ENCODE measurements at regions not wholly inside any gene's neighbourhood (a gene's known extent, or its start where the extent isn't known, plus 50 kb on each side); places are given as distances from the start of the nearest gene placed in this dataset.

- TF ChIP-seq, protein P1, sequence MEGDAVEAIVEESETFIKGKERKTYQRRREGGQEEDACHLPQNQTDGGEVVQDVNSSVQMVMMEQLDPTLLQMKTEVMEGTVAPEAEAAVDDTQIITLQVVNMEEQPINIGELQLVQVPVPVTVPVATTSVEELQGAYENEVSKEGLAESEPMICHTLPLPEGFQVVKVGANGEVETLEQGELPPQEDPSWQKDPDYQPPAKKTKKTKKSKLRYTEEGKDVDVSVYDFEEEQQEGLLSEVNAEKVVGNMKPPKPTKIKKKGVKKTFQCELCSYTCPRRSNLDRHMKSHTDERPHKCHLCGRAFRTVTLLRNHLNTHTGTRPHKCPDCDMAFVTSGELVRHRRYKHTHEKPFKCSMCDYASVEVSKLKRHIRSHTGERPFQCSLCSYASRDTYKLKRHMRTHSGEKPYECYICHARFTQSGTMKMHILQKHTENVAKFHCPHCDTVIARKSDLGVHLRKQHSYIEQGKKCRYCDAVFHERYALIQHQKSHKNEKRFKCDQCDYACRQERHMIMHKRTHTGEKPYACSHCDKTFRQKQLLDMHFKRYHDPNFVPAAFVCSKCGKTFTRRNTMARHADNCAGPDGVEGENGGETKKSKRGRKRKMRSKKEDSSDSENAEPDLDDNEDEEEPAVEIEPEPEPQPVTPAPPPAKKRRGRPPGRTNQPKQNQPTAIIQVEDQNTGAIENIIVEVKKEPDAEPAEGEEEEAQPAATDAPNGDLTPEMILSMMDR (conservative IDR thresholded peaks at IDR 0.05) = no peak
- no peak for TF ChIP-seq EZH2 (IDR thresholded peaks at IDR 0.05; ENCODE audit: low read depth)
Measured at GRCh38 chrX:22329783-22330182, 57.1 kb downstream of the CBLL2 start.
